HG03521 (cell line): ENCODE measurements at regions not wholly inside any gene's neighbourhood (a gene's known extent, or its start where the extent isn't known, plus 50 kb on each side); places are given as distances from the start of the nearest gene placed in this dataset.
"Not testable (repeated sequence)": the region's sequence is repeated elsewhere in the genome, so short reads cannot be mapped to it uniquely, and the experiment has no call there.

ENCODE experiments used
- ATAC-seq: cut with Tn5 transposase; IDR thresholded peaks from one replicate; pipeline ENCODE4 v1.9.1; 2021; ENCODE audit warnings: mild to moderate bottlenecking, moderate library complexity; ENCODE audit not compliant: unreplicated experiment

- no peak for ATAC-seq
Observed at GRCh38 chr2:3899536-3900155, 196.3 kb downstream of the DCDC2C start.

GRCh38 chr2:3902131-3902530 lies 198.8 kb downstream of the DCDC2C start:
- no peak for ATAC-seq

- no peak for ATAC-seq
Observed at GRCh38 chr2:3904061-3904460, 200.7 kb downstream of the DCDC2C start.

GRCh38 chr2:3908498-3908897 lies 205.1 kb downstream of the DCDC2C start:
- not testable (repeated sequence) for ATAC-seq

- ATAC-seq, result no peak
Observed at GRCh38 chr2:3911882-3912455, 208.6 kb downstream of the DCDC2C start.

- no peak for ATAC-seq
Observed at GRCh38 chr2:3913166-3913565, 209.8 kb downstream of the DCDC2C start.

- ATAC-seq, result no peak
Observed at GRCh38 chr2:3914241-3914640, 210.9 kb downstream of the DCDC2C start.

GRCh38 chr2:3927031-3927430 lies 223.7 kb downstream of the DCDC2C start:
- ATAC-seq, result no peak

GRCh38 chr2:3929374-3929773 lies 226.0 kb downstream of the DCDC2C start:
- ATAC-seq, result no peak

- no peak for ATAC-seq
Observed at GRCh38 chr2:3930246-3930645, 226.9 kb downstream of the DCDC2C start.

GRCh38 chr2:3940661-3941060 lies 237.3 kb downstream of the DCDC2C start:
- no peak for ATAC-seq

- no peak for ATAC-seq
Observed at GRCh38 chr2:3942841-3943240, 239.5 kb downstream of the DCDC2C start.

- ATAC-seq, result no peak
Observed at GRCh38 chr2:3944071-3944470, 240.7 kb downstream of the DCDC2C start.

GRCh38 chr2:3944841-3945240 lies 241.5 kb downstream of the DCDC2C start:
- no peak for ATAC-seq

GRCh38 chr2:3948191-3948590 lies 244.8 kb downstream of the DCDC2C start:
- ATAC-seq, result no peak

GRCh38 chr2:3951131-3951954 lies 248.0 kb downstream of the DCDC2C start:
- ATAC-seq, result no peak

- no peak for ATAC-seq
Observed at GRCh38 chr2:3952866-3953516, 249.6 kb downstream of the DCDC2C start.

- ATAC-seq, result no peak
Observed at GRCh38 chr2:3954261-3954660, 250.9 kb downstream of the DCDC2C start.

- no peak for ATAC-seq
Observed at GRCh38 chr2:3956406-3956805, 253.0 kb downstream of the DCDC2C start.

- no peak for ATAC-seq
Observed at GRCh38 chr2:3956892-3957291, 253.5 kb downstream of the DCDC2C start.

- ATAC-seq, result no peak
Observed at GRCh38 chr2:3958465-3958864, 255.1 kb downstream of the DCDC2C start.

GRCh38 chr2:3958969-3959368 lies 255.6 kb downstream of the DCDC2C start:
- no peak for ATAC-seq
